M059J (cell line): ENCODE measurements at regions not wholly inside any gene's neighbourhood (a gene's known extent, or its start where the extent isn't known, plus 50 kb on each side); places are given as distances from the start of the nearest gene placed in this dataset.
A peak's percentile ranks its signal among the peaks of the same experiment; 100 is the strongest.
"Not testable (repeated sequence)": the region's sequence is repeated elsewhere in the genome, so short reads cannot be mapped to it uniquely, and the experiment has no call there.

ENCODE experiments used
- DNase-seq: peaks from one replicate; pipeline ENCODE4 v3.0.0-alpha.2; 2012; ENCODE audit warnings: low read depth

- no peak for DNase-seq
These were observed 246.7 kb downstream of the TTC6 start for GRCh38 chr14:37842106-37842505.

GRCh38 chr14:37843954-37844607, 248.7 kb downstream of the TTC6 start:
- no peak for DNase-seq

GRCh38 chr14:37844614-37845013, 249.2 kb downstream of the TTC6 start:
- no peak for DNase-seq

- no peak for DNase-seq
These were observed 253.7 kb downstream of the TTC6 start for GRCh38 chr14:37848985-37849621.

- no peak for DNase-seq
These were observed 255.6 kb downstream of the TTC6 start for GRCh38 chr14:37851054-37851453.

GRCh38 chr14:37855871-37856270, 260.4 kb downstream of the TTC6 start:
- no peak for DNase-seq

GRCh38 chr14:37857774-37858266, 262.4 kb downstream of the TTC6 start:
- DNase-seq, result no peak

GRCh38 chr14:37858733-37859132, 263.3 kb downstream of the TTC6 start:
- no peak for DNase-seq

GRCh38 chr14:37859177-37859576, 263.7 kb downstream of the TTC6 start:
- no peak for DNase-seq

GRCh38 chr14:37862263-37862662, 266.8 kb downstream of the TTC6 start:
- no peak for DNase-seq

- DNase-seq, result no peak
These were observed 268.7 kb downstream of the TTC6 start for GRCh38 chr14:37864128-37864527.

GRCh38 chr14:37864861-37865718, 269.7 kb downstream of the TTC6 start:
- peak; percentile 13 for DNase-seq

GRCh38 chr14:37865719-37866549, 270.5 kb downstream of the TTC6 start:
- DNase-seq, result no peak

- DNase-seq, result no peak
These were observed 274.2 kb downstream of the TTC6 start for GRCh38 chr14:37869633-37870032.

GRCh38 chr14:37870170-37870569, 274.7 kb downstream of the TTC6 start:
- DNase-seq, result no peak

- DNase-seq, result no peak
These were observed 275.4 kb downstream of the TTC6 start for GRCh38 chr14:37870632-37871346.

- DNase-seq, result not testable (repeated sequence)
These were observed 278.6 kb downstream of the TTC6 start for GRCh38 chr14:37874065-37874428.

GRCh38 chr14:37874429-37875109, 279.1 kb downstream of the TTC6 start:
- DNase-seq, result peak; percentile 28

- no peak for DNase-seq
These were observed 292.8 kb downstream of the TTC6 start for GRCh38 chr14:37888234-37888633.

- no peak for DNase-seq
These were observed 293.7 kb downstream of the TTC6 start for GRCh38 chr14:37889087-37889486.
